ENCODE measurements at regions not wholly inside any gene's neighbourhood (a gene's known extent, or its start where the extent isn't known, plus 50 kb on each side); places are given as distances from the start of the nearest gene placed in this dataset.
A peak's percentile ranks its signal among the peaks of the same experiment; 100 is the strongest.
"Not testable (repeated sequence)": the region's sequence is repeated elsewhere in the genome, so short reads cannot be mapped to it uniquely, and the experiment has no call there.

GRCh38 chr3:95154766-95155165 is 1091.9 kb downstream of the NSUN3 start:
- DNase-seq, result no peak

- DNase-seq, result no peak
Measured at GRCh38 chr3:95162794-95163193, 1099.9 kb downstream of the NSUN3 start.

DNA sequence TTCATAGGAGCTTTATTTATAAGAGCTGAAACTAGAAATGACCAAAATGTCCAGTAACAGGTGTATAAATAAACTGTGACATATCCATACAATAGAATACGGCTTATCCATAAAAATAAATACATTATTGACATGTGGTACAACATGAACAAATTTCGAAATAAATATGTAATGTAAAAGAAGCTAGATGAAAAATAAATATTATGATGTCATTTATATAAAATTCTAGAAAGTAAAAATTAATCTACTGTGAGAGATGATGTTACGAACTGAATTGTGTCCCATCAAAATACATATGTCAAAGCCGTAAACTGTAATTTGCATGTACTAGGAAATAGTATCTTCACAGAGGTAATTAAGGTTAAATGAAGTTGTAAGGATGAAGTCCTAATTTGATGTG is 1104.9 kb downstream of the NSUN3 start:
- DNase-seq, result no peak

DNA sequence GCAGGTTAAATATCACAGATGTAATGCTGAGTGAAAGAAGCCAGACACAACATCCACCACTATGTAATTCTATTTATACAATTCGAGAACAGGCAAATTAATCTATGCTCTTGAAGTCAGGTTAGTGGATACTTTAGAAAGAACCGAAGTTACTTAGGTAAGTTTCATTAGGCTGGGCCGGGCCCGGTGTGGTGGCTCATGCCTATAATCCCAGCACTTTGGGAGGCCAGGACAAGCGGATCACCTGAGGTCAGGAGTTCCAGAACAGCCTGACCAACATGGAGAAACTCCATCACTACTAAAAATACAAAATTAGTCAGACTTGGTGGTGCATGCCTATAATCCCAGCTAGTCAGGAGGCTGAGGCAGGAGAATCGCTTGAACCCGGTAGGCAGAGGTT is 1105.7 kb downstream of the NSUN3 start:
- no peak for DNase-seq

DNA sequence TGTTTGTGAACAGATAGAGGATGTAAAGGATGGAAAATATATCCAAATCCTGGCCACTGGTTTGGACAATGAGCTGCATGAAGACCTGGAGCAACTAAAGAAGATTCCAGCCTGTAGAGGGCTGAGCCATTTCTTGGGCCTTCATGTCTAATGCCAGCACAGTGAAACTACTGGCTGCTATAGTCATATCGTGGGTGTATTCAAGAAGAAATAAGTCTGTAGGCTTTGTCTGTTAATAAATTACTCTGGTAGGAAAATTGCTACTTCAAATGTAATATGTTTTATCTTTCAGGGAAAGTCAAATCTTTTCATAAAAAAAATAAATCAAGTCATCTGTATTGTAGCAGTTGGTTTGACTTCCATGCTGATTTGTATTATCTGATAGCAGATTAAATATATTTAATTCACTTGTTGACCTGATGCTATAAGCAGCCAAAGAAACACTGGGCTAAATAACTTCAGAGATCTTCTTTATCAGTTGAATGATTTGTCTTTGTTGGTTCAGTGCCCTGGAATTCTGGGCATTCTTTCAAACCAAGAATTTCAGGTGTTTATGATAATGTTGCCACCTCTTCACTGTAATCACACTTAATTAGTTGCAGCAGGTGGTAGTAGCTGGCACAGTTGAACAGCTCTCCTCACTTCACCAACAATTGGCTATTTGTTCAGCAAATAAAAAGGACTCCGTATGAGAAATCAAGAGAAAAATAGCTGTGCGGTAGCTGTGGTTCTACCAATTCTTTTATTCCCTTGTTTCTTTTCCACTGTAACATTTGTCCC is 1109.5 kb downstream of the NSUN3 start:
- DNase-seq, result no peak

DNA sequence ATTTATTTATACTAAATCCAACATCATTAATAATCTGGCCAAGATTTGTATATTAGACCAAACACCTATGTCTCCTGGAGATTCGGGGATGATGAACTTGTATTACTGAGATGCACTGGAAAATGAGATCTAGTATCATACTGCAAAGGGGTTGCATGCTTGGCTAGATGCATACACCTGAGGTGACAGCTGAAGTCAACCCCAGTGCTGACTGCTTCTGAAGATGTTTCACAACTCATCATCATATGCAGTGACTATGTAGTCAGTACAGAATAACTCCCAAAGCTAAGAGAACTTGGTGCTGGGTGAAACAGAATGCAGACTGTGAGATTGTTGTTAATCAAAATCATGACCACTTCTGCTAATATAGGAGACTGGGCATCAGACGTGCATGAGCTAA is 1114.2 kb downstream of the NSUN3 start:
- DNase-seq, result no peak

- DNase-seq, result no peak
Measured at GRCh38 chr3:95184038-95184437, 1121.2 kb downstream of the NSUN3 start.

- no peak for DNase-seq
Measured at GRCh38 chr3:95189348-95189747, 1126.5 kb downstream of the NSUN3 start.

DNA sequence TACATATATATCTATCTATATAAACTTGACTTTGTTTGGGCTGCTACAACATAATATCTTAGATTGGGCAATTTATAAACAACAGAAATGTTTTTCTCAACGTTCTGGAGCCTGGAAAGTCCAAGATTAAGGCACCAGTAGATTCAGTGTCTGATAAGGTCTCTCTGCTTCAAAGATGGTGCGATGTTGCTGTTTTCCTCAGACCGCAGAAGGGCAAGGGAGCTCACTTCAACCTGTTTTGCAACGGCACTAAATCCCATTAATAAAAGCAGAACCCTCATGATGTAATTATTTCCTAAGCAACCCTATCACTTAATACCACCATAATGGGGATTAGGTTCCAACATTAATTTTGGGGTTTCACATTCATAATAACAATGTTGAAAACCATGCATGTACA is 1134.8 kb downstream of the NSUN3 start:
- no peak for DNase-seq

DNA sequence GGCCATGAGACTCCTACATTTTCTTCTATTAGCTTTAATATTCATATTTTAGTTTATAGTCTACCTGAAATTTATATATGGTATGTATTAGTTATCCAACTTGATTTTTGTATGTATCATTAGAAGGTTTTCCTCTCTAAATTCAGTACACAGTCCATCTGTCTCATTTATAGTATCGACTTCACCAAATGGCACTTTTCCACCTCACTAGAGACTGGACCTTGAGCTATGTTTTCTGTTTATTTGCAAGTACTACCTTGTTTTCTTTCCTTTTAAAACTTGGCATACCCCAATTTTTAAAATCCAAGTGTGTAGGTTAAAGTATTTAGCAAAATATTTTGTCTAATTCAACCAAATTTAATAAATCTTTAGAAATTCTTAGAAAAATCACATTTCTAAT is 1137.5 kb downstream of the NSUN3 start:
- DNase-seq, result no peak

- no peak for DNase-seq
Measured at GRCh38 chr3:95210878-95211277, 1148.0 kb downstream of the NSUN3 start.

DNA sequence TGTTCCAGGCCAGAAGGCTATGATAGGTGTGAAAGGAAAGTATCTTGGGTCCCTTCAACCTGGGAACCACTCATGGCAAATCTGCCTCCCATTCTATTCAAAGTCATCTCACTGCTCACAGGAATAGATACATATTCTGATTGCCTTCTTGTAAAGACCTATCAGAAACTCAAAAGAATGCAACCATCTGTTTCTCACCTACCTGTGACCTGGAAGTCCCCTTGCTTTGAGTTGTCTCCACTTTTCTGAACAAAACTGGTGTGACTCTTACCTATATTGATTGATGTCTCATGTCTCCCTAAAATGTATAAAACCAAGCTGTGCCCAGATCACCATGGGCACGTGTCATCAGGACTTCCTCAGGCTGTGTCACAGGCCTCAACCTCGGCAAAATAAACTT is 1149.3 kb downstream of the NSUN3 start:
- DNase-seq, result no peak

GRCh38 chr3:95215437-95215957 is 1152.6 kb downstream of the NSUN3 start:
- DNase-seq, result no peak

GRCh38 chr3:95217661-95218060 is 1154.8 kb downstream of the NSUN3 start:
- no peak for DNase-seq

- DNase-seq, result no peak
Measured at GRCh38 chr3:95218484-95218883, 1155.6 kb downstream of the NSUN3 start.

DNA sequence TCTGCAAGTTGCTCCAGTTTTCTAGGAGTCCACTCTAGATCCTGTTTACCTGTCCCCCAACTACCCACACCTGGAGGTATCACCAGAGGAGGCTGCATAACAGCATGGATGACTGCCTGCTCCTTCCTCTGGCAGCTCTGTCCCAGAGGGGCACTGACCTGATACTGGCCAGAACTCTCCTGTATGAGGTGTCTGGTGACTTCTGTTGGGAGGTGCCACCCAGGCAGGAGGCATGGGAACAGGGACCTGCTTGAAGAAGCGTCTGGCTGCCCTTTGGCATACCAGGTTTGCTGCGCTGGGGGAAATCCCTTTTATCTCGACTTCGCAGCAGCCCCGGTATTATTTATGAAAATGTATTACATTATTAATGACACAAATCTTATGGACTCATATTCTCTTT is 1163.6 kb downstream of the NSUN3 start:
- no peak for DNase-seq

DNA sequence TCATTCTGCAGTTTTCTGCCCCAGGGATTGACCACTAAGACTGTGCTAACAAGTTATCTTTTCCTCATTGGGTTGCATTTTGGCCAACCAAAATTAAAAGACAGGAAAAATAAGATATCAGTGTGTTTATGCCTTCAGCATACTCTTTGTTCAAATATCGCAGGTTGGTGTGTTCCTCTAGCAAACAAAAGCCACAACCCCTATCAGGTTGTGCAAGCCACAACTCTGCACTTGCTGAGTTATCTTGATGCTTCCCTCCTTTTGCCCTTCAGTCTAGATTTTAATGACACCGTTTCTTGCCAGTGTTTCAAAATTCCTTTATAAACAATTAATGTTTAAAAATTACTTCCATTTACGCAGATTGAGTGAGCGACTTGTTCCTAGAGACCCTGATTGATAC is 1164.2 kb downstream of the NSUN3 start:
- no peak for DNase-seq

DNA sequence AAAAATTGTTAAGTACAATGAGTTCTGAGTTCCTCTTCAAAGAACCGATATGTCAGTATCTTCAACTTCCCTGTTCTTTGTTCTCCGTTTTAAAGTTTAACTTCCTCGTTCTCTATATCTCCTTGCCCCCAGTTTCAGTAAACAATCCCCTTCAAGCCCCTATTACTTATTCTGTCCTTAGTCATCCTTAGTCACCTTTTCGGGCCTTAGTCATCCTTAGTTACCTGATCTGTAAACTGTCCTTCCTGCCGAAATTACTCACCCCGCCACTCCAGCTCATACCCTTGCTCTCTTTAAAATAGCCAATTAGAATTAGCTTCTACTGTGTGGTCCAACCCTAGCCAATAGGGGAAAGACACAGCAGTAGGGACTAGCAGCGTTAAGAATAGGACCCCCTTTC is 1165.6 kb downstream of the NSUN3 start:
- no peak for DNase-seq

DNA sequence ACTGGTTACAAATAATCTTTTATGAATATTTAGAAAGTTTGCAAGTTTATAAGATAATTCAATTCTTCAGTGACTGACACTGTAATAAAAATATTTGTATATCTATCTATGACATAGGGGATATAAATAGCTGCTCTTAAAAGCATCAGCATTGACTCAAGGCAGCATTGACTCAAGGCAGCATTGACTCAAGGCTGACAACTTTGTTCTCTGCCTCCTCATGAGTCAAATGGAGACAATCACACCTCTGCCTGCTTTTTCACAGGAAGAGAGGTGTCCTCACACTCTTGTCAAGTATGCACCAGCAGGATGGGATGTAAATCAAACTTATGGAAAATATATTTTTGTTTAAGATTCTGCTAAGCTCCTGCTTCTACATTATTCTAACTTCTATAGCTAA is 1173.1 kb downstream of the NSUN3 start:
- DNase-seq, result peak in 14 of 56 donors; percentile 1 to 80 (median 18)

DNA sequence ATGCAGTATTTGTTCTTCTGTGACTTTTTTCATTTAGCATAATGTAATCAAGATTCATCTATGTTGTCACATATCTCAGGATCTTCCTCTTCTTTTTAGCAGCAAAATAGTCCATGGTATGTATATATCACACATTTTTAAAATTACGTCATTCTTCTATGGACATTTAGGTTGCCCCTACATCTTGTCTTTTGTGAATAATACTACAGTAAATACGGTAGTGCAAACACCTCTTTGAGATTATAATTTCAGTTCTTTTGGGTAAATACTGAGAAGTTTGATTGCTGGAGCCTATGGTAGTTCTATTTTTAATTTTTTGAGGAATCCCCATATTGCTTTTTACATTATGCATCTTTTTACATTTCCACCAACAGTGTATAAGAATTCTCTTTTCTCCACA is 1174.9 kb downstream of the NSUN3 start:
- no peak for DNase-seq

GRCh38 chr3:95240395-95240794 is 1177.5 kb downstream of the NSUN3 start:
- DNase-seq, result no peak

DNA sequence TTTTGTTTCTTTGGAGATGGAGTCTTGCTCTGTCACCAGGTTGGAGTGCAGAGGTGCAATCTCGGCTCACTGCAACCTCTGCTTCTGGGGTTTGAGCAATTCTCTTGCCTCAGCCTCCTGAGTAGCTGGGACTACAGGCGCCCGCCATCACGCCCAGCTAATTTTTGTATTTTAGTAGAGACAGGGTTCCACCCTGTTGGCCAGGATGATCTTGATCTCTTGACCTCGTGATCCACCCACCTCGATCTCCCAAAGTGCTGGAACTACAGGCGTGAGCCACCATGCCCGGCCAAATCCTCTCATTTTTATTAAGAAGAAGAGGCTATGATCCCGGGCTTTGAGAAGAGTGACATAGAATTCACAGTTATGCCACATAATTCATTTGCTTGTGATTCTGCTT is 1178.4 kb downstream of the NSUN3 start:
- DNase-seq, result not testable (repeated sequence)

DNA sequence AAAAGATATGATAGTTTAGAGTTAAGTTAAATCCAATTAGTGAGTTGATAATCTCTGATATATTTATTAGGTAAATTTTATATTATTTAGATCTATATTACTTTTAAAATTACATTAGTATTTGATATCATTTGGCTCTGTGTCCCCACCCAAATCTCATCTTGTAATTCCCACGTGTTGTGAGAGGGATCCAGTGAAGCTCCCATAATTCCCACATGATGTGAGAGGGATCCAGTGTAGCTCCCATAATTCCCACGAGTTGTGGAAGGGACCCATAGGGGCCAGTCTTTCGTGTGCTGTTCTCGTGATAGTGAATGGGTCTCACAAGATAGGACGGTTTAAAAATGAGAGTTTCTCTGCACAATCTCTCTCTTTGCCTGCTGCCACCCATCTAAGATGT is 1183.6 kb downstream of the NSUN3 start:
- no peak for DNase-seq

DNA sequence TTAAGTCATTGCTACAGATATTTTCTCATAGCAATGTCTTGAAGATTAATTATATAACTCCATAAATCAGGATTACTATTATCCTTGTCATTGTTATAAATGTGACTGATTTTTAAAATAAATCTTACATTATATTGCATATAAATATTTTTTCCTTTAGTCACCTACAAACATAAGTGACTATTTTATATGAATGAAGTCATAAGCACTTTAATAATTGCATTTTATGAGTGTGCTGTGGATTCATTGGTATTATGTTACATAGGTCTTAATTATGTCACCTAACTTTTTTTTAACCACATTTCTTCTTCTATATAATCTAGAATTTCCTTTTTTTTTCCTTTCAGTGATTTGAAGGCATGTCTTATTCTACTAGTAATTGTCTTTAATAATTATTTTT is 1191.2 kb downstream of the NSUN3 start:
- no peak for DNase-seq
